ELF-1 (cell line): ENCODE measurements at regions not wholly inside any gene's neighbourhood (a gene's known extent, or its start where the extent isn't known, plus 50 kb on each side); places are given as distances from the start of the nearest gene placed in this dataset.
"Not testable (repeated sequence)": the region's sequence is repeated elsewhere in the genome, so short reads cannot be mapped to it uniquely, and the experiment has no call there.

Experiments
- DNase-seq: peaks from one replicate; pipeline ENCODE4 v3.0.0-alpha.2; 2016; ENCODE audit warnings: low read depth, low spot score

DNA sequence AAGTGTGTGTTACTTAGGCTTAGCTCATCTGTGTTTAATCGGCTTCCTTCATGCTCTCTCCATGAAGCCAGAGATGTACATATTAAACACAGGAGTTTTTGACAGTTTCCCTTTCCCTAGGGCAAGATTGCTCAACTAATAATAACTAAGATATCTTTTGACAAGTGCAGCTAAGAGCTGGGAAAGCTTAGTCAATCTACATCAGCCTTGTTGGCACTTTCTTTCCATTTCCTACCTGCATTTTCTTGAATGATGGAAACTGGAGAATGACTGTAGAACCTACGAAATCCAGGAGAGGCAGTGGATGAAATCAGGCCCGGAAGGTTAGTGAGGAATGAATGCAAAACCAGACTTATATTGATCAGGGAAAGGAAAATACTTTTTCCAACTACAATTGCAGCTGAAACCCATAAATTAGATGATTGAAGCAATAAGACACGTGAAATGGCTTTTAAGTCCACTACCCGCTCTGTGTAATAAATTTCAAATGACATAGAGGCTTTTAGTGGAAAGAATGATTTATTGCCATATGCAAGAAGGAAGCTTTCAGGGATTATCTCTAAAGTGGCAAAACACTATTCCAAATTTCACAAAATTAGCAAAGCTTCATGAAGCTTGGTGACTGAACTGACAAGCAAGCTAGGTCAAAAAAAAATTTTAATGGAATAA is 237.2 kb upstream of the ID4 start:
- no peak for DNase-seq

DNA sequence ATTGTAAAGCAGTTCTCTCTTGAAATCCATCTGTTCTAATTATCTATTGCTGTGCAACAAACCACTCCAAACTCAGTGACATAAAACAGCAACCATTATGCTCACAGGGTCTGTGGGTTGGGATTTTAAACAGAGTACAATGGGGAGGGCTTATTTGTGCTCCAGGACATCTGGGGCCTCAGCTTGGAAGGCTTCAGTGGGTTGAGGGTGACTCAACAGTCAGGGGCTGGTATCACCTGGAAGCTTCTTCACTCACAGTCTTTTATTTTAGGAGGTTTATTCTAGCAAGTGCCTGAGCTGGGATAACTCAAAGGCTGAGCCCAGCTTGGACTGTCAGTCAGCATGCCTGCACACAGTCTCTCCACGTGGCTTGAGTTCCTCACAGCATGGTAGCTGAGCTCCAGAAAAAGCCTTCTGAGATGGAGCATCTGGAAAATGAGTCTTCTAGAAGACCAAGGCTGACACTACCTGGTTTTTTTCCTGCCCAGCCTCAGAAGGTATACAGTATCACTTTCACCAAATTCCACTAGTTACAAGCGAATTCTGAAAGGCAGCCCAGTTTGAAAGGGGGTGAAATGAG is 234.6 kb upstream of the ID4 start:
- DNase-seq, result no peak

DNA sequence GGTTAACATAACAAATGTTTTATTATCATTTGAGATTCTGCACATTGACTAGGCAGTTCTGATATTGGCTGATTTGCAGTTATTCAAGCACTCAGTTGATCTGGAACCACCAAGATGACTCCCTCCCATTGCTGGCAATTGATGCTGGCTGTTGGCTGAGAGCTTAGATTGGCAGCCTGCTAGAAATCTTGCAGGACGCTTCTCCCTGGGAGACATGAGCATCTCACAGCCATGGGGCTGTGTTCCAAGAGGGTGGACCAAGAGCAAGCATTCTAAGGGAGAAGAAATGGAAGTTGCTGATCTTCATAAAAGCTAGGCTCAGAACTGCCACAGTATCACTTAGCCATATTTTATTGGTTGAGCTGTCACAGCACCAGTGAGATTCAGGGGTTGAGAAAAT is 233.4 kb upstream of the ID4 start:
- no peak for DNase-seq

DNA sequence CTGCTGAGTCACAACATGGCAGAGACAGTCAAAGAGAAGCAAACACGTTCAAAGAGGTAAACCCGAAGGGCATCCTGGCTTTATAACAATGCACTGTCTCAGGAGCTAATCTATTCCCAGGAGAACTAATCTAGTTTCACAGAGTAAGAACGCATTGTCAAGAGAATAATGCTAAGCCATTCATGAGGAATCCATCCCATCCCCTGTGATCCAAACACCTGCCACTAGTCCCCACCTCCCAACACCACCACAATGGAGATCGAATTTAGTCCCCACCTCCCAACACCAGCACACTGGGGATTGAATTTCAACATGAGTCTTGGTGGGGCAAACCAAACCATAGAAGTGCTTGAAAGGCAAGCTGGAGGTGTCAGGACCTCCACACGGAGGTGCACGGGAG is 231.5 kb upstream of the ID4 start:
- DNase-seq, result no peak

DNA sequence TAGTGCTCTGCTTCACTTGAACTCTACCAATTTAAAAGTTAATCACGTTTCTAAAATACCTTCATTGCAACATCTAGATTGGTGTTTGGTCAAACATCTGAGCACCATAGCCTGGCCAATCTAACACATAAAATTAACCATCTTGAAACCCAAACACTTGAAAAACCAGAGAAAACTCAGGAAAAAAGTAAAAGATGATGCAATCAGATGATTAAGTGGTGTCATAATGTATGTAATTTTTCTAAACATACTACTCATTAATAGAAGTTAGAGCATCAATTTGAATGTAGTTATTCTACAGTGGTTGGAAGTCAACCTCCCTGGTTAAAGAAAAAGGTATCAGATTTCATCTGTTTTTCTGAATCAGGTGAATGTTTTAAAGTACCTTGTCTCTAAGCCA is 228.6 kb upstream of the ID4 start:
- DNase-seq, result no peak

DNA sequence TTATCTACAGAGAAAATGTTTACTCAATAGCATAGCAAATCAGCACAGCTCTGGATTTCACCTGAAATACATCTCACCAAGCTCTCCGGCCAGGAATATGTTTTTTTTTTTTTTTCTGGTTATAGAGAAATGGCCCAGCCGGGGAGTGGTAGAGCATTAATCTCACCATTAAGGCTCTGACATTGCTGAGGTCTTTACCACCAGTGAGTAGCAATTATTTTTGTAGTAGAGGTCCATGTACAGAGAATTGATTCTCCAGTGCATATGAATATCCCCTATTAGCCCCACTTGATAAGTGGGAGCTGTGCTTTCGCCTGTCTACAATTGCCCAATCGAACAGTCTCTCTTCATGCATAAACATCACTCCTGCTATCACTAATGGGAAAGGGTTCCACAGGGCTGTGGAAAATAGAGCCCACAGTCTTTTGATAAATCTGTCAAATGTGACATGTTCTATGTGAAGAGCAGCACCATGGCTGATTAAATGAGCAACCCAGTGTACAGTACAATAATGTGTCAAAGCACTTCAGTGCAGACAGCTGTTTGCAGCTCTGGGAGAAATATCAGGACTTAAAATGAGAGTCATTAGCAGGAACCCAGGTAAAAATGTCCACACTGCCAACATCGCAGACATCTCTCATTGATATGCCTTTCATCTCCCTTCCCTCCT is 227.1 kb upstream of the ID4 start:
- no peak for DNase-seq

DNA sequence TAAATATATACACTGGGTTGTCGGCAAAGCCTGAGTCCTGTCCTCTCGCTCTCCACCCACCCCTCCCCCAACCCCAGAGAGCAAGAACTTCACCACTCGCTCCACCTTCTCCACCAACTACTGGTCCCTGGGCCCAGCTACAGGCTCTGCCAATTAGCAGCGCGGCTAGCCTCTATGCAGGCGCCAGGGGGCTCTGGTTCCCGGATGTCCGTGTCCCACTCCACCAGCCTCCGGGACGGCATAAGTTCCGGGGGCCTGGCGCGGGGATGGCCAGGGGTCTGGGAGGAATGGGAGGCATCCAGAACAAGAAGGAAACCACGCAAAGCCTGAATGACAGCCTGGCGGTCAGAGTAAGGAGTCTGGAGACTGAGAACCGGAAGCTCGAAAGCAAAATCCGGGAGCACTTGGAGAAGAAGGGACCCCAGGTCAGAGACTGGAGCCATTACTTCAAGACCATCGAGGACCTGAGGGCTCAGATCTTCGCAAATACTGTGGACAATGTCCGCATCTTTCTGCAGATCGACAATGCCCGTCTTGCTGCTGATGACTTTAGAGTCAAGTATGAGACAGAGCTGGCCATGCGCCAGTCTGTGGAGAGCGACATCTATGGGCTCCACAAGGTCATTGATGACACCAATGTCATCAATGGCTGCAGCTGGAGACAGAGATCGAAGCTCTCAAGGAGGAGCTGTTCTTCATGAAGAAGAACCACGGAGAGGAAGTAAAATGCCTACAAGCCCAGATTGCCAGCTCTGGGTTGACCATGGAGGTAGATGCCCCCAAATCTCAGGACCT is 224.3 kb upstream of the ID4 start:
- not testable (repeated sequence) for DNase-seq

DNA sequence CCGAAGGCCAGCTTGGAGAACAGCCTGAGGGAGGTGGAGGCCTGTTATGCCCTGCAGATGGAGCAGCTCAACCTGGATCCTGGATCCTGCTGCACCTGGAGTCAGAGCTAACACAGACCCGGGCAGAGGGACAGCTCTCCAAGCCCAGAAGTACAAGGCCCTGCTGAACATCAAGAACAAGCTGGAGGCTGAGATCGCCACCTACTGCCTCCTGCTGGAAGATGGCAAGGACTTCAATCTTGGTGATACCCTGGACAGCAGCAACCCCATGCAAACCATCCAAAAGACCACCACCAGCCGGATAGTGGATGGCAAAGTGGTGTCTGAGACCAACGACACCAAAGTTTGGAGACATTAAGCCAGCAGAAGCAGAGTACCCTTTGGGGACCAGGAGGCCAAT is 223.5 kb upstream of the ID4 start:
- DNase-seq, result peak; percentile 47

DNA sequence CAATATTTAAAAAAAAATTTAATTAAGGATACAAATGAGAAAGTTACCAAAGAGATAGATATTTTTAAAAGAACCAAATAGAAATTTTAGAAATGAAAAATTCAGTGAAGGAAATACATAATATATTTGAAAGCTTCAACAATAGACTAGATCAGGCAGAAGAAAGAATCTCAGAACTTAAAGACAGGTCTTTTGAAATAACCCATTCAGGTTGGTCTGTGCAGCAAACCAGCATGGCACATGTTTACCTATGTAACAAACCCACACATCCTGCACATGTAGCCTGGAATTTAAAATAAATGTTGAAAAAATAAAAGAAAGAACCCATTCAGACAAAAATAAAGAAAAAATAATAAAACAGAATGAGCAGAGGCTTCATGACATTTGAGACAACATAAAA is 221.1 kb upstream of the ID4 start:
- no peak for DNase-seq

DNA sequence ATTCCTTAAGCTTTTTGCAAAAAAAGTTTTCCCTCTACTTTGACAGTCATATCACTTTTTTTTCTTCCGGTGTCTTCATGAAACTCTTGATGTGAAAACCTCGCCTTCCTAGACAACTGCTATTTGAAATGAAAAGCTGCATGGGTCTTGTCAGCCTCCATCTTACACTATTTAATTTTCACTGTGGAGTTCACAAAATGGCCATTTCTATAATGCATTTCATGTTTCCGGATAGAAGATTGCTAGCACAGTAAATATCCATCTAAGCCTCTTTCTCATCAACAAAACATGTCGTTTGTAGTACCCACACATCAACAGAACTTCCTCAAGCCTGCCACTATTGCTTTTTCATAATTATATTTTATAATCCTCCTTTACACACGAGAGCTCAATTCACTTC is 204.9 kb upstream of the ID4 start:
- DNase-seq, result no peak

DNA sequence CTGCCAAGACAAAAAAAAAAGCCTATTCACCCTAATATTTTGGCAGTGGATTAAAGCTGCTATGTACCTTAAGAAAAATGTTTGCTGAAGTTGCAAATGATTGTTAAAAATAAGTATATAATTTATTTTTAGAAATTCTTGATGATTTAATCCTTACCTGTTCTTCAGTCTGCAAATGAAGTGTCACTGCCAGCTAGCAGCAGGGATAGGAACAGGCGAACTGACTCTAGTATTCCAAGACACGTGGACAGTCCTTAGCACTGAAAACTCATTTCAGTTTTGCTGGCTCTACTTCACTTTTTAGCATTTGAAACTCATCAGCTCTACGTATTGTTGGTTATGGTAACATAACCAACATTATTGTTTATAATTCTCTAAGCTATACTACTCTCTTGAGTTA is 204.4 kb upstream of the ID4 start:
- no peak for DNase-seq

DNA sequence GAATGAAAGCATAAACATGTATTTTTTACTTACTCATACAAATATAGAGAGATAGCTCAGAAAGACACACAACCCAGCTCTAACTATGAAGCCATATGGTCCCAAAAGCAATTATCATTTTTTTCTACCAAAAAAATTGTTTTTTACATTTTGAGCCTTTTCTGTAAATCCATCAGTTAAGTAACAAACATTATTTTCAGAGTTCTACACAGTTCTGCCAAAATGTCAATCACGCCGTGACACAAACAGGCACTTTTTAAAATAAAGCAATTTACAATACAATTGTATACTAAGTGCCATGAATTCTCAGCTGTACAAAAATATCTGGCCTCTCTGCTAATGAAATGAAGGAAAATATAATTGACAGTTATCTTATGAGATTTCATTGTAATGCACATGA is 201.4 kb upstream of the ID4 start:
- no peak for DNase-seq

DNA sequence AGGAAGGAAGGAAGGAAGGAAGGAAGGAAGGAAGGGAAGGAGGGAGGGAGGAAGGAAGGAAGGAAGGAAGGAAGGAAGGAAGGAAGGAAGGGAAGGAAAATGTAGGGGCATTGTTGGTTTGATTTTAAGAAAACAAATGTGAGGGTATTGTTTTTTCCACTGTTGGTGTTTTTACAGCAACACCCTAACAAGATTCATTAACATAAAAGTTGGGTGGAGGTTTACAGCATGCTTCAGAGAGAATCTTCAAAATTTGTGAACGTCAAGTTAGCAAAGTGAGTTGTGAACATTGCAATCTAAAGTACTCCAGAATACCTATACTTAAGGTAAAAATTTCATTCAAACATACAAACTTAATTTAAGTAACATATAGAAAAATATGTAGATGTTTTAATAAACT is 200.2 kb upstream of the ID4 start:
- no peak for DNase-seq

DNA sequence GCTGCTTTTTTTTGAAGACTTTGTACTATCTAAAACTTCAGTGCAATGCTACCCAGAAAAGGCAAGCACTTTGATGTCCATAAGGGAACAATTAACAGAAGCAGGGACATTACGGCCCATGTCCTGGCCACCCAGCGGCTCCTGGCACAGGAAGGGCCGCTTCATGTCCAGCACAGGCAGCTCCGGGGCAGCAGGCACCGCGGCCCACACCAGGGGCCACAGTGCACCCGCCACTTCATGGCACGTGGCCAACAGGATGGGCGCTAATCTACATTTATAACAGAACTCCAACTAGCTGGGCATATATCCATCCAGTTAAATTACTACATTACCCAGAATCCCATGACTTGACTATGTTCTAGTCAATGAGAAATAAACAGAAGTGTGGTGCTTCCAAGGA is 198.2 kb upstream of the ID4 start:
- DNase-seq, result no peak

DNA sequence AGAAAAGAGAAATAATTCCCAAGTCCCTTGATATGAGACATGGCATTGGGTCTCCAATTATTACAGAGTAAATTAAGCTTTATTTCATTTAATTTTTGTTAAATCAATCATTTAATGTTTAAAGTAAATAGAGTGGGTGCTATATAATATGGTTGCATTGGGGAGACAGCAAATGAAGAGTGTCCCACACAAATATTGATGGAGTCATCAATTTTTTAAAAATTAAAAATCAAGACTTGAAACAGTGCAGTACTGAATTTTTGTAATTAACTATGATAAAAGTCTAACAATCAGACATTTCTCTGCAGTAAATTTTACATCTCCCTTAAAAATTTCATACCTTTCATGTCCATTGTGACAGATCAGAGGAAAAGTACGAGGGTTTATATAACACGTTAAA is 193.9 kb upstream of the ID4 start:
- DNase-seq, result no peak

DNA sequence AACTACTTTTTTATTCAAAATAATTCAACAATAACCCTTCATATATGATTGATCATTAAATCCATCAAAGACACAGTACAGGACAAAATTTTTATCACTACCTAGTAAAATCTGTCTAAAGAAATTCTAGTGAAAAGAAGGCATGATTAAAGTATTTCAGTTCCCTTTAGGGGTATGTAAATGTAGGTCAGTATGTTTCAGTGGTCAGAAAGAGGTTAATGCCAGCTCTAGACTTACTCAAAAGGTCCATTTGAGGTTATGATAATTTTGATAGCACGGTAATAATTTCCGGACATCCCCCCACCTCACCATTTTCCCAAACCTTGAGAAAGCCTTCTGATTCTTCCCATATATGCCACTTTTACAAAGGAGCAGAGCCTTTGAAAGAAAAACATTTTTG is 193.5 kb upstream of the ID4 start:
- no peak for DNase-seq

DNA sequence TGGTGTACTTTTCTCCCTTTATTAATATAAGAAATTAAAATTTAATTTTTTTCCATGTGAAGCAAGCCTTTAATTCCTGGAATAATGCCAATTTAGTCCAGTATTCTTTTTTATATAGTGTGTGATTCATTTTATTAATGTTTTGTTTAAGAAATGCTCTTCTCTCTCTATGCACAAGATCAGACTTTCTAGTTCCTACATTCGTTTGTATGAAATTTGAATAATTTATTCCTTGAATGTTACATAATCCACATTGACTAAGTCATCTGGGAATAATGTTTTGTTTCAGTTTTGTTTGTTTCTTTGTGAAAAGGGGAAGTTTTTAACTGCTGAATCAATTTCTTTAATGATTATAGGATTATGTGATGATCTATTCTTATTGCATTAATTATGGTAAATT is 181.4 kb upstream of the ID4 start:
- no peak for DNase-seq

DNA sequence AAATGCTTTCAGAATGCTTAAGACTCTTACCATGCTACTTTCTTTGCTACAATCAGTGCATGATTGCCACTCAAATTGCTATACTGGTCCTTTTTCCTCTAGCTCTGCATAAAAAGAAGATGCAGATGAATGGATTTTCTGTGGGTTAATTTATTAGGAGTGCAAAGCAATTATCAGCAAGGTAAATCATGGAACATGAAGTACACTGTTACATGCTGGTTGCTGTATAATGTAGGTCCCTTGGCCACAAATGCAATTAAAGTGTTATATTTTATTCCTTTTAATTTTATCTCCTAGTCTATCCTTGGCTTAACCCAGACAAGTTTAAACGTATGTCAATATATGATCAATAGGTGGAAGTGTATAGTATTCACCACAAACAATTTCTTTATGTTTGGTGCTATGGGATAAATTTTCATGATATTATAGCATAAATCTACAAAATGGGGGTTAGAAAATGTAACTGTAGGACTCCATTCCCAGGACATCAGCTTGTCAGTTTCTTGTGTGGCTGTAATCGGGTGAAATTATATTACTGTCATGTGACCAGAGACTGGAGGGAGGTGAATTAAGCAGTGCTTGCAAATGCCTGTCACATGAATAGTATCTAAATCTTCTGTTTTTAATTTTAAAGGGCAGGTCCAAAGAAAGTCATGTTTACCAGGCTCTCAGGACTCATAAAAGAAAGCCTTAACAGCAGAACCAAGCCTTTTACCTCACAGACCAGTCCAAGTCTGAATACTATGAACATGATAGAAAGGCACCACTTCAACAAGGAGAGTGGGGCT is 176.9 kb upstream of the ID4 start:
- DNase-seq, result no peak

DNA sequence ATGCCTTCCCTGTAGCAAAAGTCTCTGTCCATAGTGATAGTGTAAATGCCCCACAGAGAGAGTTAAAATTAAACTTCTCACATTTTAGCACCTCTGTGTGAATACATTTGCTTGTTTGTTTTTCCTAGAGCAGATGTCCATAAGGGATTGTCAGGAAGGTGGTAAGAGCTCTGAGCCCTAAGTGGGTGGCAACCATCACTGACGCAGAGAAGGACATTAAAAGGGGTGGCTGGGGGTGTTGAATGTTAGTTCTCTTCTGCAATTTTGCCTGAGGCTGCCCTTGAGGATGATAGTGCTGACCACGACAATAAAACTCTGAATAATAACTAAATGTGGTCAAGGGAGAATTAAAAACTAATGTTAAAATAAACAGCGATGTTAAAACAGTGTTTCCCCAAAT is 174.3 kb upstream of the ID4 start:
- peak; percentile 27 for DNase-seq

DNA sequence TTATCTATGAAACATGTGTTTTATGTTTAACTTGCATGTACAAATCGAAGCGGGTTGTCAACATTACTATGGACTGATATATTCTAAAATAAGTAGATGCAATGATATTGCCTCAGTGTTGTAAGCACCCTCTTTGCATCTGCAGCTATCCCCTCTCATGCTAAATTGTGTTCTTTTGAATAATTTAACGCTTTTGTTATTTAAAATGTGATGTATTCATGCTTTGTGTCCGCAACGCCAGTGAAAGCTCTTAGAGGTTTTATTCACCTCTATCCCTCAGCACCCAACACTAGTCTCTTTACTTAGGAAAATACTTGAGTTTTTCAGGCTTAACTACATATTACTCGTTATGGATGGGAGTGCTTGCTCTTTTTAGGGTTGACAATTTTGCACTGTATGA is 173.7 kb upstream of the ID4 start:
- DNase-seq, result no peak

DNA sequence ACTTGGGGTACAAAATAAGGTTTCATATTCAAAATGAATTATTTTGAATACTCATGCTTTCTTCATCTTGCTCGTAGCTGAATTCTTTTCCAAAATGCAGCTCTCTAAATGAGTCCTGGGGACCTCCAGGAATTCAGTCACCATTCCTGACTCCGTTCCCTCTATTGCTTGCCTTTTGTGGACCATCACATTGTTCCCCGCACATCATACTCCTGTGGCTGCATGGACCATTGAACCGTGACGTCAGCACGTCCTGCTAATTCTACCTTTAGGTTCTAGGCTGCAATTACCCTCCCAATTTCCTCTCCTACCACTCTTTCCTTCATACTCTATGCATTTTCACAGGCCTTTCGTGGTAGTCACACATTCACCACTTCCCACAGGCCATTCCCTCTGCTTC is 173.1 kb upstream of the ID4 start:
- DNase-seq, result no peak
